SU-DHL-6 (cell line): ENCODE measurements at regions not wholly inside any gene's neighbourhood (a gene's known extent, or its start where the extent isn't known, plus 50 kb on each side); places are given as distances from the start of the nearest gene placed in this dataset.
A peak's percentile ranks its signal among the peaks of the same experiment; 100 is the strongest.

Source experiments
- H2AFZ ChIP-seq: fragments of 200-600 bp; sonication (generic); 2 replicates; pipeline ENCODE4 v1.6.1; 2014; ENCODE audit warnings: low read depth, mild to moderate bottlenecking, moderate library complexity, mixed read lengths, antibody characterized with exemption, low read length; ENCODE audit not compliant: severe bottlenecking
- H3F3A ChIP-seq: fragments of 200-600 bp; shearing (Covaris generic); 2 replicates; pipeline ENCODE4 v1.6.0; 2016; ENCODE audit warnings: antibody characterized with exemption, mild to moderate bottlenecking; ENCODE audit not compliant: insufficient read depth
- H3K27ac ChIP-seq: fragments of 200-600 bp; sonication (generic); 2 replicates; pipeline ENCODE4 v1.5.1; 2016; ENCODE audit warnings: low read depth, mild to moderate bottlenecking, low read length, moderate library complexity, mixed read lengths
- H3K27me3 ChIP-seq: fragments of 200-600 bp; sonication (generic), shearing (Covaris generic); 2 replicates; pipeline ENCODE4 v1.6.0; 2014; ENCODE audit warnings: mild to moderate bottlenecking, low read length
- H3K36me3 ChIP-seq: fragments of 200-600 bp; sonication (generic); 2 replicates; pipeline ENCODE4 v1.6.1; 2014; ENCODE audit warnings: mild to moderate bottlenecking, low read length, mixed read lengths
- H3K4me2 ChIP-seq: fragments of 300-600, 200-600 bp; shearing (Covaris generic), sonication (generic); 2 replicates; pipeline ENCODE4 v1.6.0; 2014; ENCODE audit warnings: low read length, low read depth, mild to moderate bottlenecking; ENCODE audit not compliant: poor library complexity, severe bottlenecking
- H3K4me3 ChIP-seq: fragments of 200-600 bp; sonication (generic); 2 replicates; pipeline ENCODE4 v1.5.1; 2014; ENCODE audit warnings: antibody characterized with exemption, low read length, mild to moderate bottlenecking, mixed read lengths; ENCODE audit not compliant: insufficient read depth, poor library complexity, severe bottlenecking
- H3K79me2 ChIP-seq: fragments of 200-600 bp; sonication (generic); 2 replicates; pipeline ENCODE4 v1.6.1; 2014; ENCODE audit warnings: mild to moderate bottlenecking, low read length, moderate library complexity; ENCODE audit not compliant: insufficient read depth
- H3K9ac ChIP-seq: fragments of 200-600 bp; sonication (generic); 2 replicates; pipeline ENCODE4 v1.7.0; 2014; ENCODE audit warnings: mild to moderate bottlenecking, low read length
- H3K9me2 ChIP-seq: fragments of 200-600 bp; sonication (generic); replicated peaks from 2 replicates; pipeline ENCODE4 v1.6.1; 2014; ENCODE audit warnings: low read length; ENCODE audit not compliant: insufficient read depth
- H3K9me3 ChIP-seq: fragments of 200-600 bp; sonication (generic); 2 replicates; pipeline ENCODE4 v1.6.1; 2014; ENCODE audit warnings: low read length, mixed read lengths; ENCODE audit not compliant: insufficient read depth
- H4K20me1 ChIP-seq: fragments of 200-600 bp; sonication (generic); 2 replicates; pipeline ENCODE4 v1.6.1; 2014; ENCODE audit warnings: low read depth, mild to moderate bottlenecking, antibody characterized with exemption, low read length, moderate library complexity, mixed read lengths
- CTCF ChIP-seq: fragments of 200-600 bp; sonication (generic); IDR thresholded peaks from one replicate; pipeline ENCODE4 v1.5.1; 2017; ENCODE audit warnings: antibody characterized with exemption, mild to moderate bottlenecking, low read length, moderate library complexity; ENCODE audit not compliant: insufficient read depth, poor library complexity, severe bottlenecking
- EZH2phosphoT487 ChIP-seq: fragments of 200-600 bp; sonication (generic), shearing (Covaris generic); conservative IDR thresholded peaks from 2 replicates; pipeline ENCODE4 v1.6.1; 2018; ENCODE audit warnings: mild to moderate bottlenecking, antibody characterized with exemption, low read length, moderate library complexity, mixed read lengths

DNA sequence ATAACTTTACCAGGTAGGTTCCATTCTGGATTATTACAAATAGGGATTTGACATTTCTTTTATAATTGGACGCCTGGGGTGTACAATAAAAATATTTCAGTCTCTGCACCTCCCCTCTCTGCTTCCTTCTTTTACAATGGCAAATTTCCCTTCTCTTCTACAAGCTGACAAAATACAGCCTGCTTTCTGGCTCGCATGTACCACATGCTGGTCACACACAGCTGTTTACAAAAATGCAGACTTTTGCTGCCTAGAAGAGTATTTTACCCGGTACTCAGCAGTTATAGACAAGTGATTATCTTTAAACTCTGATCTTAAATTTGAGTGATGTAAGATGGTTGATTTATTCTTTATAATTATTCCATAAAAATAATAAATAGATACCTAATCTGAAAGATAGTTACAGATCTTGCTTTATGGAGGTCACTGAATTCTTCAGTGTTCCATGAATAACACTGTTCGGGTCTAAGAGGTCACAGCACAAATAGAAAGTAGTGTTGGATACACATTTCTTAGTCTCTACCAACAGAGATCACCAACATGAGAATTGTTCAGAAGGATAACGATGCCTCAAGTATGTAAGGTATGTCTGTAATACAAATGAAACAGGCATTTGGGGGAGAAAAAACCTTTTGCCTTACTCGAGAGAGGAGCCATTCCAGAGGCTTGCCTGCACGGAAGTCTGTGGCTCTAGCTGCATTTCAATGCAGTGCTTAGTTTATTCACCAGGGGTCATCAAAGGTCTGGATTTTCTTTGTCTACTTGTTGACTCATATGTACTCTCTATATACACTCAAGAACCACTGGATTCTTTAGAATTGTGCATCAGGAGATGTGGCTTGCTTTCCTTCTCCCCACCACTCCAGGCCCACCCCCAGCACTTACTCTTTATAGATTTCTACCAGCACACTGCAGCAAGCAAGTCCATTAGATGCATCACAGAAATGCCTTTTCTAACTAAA, 206.6 kb upstream of the RFX3 start:
- Histone ChIP-seq H3K9ac (no peak overlapping the region), H3K9me2 (no peaks in the 10 kb centered on the region), H3K9me3 (no peaks in the 10 kb centered on the region), H3K36me3 (no peaks in the 10 kb centered on the region), H3K27ac (no peak overlapping the region), H3K79me2 (no peaks in the 10 kb centered on the region), H4K20me1 (no peaks in the 10 kb centered on the region), H3K4me2 (peak overlapping the region; percentile 14), H2AFZ (no peak overlapping the region), H3F3A (no peaks in the 10 kb centered on the region), H3K4me3 (no peak overlapping the region), H3K27me3 (no peaks in the 10 kb centered on the region)
- peak; percentile 58 for TF ChIP-seq CTCF
- TF ChIP-seq EZH2phosphoT487 = no peak

- Histone ChIP-seq H3K36me3 (no peaks in the 10 kb centered on the region), H3K79me2 (no peaks in the 10 kb centered on the region), H3K9ac (no peak overlapping the region), H3F3A (no peaks in the 10 kb centered on the region), H3K27me3 (no peaks in the 10 kb centered on the region), H3K27ac (no peak overlapping the region), H3K9me2 (no peaks in the 10 kb centered on the region), H3K4me2 (no peak overlapping the region), H2AFZ (no peak overlapping the region), H4K20me1 (no peaks in the 10 kb centered on the region), H3K4me3 (no peak overlapping the region), H3K9me3 (no peaks in the 10 kb centered on the region)
- TF ChIP-seq EZH2phosphoT487 = no peak
- no peak for TF ChIP-seq CTCF
Observed at GRCh38 chr9:3730511-3730922, 204.7 kb upstream of the RFX3 start.

- H3K9ac ChIP-seq = no peak overlapping the region
- no peaks in the 10 kb centered on the region for H3K9me2 ChIP-seq
- H3K4me3 ChIP-seq = no peak overlapping the region
- no peaks in the 10 kb centered on the region for H4K20me1 ChIP-seq
- no peak overlapping the region for H2AFZ ChIP-seq
- H3K27ac ChIP-seq = no peak overlapping the region
- H3K9me3 ChIP-seq = no peaks in the 10 kb centered on the region
- no peaks in the 10 kb centered on the region for H3K27me3 ChIP-seq
- no peaks in the 10 kb centered on the region for H3K79me2 ChIP-seq
- no peak overlapping the region for H3K4me2 ChIP-seq
- no peaks in the 10 kb centered on the region for H3F3A ChIP-seq
- TF ChIP-seq EZH2phosphoT487 (no peak), CTCF (no peak)
- H3K36me3 ChIP-seq = no peaks in the 10 kb centered on the region
Observed at GRCh38 chr9:3721096-3721495, 195.3 kb upstream of the RFX3 start.
